GM19035 (cell line): ENCODE measurements at regions not wholly inside any gene's neighbourhood (a gene's known extent, or its start where the extent isn't known, plus 50 kb on each side); places are given as distances from the start of the nearest gene placed in this dataset.
"Not testable (repeated sequence)": the region's sequence is repeated elsewhere in the genome, so short reads cannot be mapped to it uniquely, and the experiment has no call there.

Source experiments
- ATAC-seq: cut with Tn5 transposase; IDR thresholded peaks from one replicate; pipeline ENCODE4 v1.9.1; 2021; ENCODE audit not compliant: unreplicated experiment

DNA sequence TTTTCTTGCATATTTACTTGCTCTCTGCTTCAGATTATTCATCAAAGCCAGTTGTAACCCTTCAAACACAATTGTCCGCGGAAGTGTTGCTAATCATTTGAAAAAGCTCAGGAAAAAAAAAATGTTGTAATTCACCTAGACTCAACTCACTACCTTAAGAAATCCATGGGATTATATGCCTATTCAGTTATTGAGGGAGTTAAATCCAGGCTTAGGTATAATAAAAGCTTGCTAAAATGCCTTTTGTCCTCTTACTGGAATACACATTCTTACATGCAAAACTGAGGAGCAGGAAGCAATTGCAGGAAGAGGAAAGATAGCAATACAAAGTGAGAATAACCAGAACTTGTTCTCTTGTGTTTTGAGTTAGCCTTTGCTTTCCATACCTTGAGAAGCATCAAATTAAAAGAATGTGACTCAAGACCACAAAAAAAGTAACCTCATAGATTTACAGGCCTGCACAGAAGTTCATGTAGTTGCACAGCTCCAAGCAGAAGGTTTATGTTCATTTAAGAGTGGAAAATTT is 91.4 kb upstream of the FAM241A start:
- ATAC-seq, result no peak

DNA sequence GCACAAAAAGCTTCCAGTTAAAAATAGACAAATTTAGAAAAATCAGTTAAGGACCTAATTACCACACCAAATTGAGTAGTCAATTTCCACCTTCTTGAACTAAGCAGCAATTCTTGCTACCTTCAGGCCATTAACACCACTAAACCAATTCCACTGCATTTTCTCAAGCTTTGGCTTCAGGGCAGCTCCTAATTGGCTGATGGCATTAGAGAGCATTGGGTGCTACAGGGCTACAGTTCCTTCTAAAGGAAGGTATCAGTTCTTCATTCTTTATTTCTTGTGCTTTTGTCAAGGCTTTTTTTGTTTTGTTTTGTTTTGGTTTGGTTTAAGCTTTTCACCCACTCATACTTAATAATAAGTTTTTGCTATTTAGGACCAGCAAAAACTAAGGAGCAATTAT is 90.2 kb upstream of the FAM241A start:
- ATAC-seq, result no peak

DNA sequence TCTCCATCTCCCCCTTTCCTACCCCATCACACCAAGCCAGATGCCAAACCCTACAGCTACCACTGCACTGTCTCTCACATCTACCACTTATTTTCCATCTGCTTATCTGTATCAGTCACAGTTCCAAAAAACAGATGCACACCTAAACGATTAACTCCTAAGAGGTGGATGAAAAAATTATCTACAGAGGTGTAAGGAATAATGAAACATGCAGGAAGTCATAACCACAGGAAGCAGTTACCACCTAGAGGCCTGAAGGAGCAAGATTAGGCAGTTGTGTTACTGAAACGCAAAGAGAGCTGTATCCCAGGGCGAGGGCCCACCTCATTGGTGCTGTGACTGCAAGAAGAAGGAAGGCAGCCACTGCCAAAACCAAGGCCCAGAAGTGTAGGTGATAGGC is 87.8 kb upstream of the FAM241A start:
- no peak for ATAC-seq

DNA sequence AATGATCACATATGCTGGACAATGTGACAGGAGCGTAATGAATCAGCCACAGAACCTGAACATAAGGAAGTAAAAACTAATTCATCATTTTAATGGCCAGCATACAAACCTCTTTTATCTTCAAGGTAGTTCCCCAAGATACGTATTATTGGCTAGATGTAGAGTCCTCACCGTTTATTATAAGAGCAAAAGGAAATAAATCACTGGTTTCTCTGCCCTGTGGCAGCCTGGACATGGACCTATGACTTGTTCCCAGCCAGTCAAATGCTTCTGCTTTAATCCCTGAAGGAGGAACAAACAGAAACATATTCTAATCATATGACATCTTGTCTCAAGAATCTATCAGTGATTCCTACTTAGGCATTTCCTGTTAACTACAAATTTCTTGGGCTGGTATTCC is 86.8 kb upstream of the FAM241A start:
- no peak for ATAC-seq

DNA sequence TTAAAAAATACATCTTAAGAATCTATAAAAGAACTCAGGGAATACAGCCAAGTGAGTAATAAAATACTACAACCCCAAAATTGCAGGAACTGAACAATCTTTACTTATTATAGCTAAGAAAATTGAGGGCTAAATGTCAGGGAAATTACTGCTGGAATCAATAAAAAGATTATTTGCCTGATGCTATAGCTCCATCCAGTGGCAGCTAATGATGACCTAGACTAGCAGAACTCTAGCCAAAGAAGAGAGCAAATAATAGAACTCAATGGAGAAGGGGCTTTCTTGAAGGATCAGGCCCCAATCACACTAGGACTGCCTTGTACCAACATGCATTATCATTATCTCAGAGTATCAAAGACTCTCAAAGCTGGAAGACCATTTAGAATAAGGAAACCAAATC is 85.0 kb upstream of the FAM241A start:
- no peak for ATAC-seq

DNA sequence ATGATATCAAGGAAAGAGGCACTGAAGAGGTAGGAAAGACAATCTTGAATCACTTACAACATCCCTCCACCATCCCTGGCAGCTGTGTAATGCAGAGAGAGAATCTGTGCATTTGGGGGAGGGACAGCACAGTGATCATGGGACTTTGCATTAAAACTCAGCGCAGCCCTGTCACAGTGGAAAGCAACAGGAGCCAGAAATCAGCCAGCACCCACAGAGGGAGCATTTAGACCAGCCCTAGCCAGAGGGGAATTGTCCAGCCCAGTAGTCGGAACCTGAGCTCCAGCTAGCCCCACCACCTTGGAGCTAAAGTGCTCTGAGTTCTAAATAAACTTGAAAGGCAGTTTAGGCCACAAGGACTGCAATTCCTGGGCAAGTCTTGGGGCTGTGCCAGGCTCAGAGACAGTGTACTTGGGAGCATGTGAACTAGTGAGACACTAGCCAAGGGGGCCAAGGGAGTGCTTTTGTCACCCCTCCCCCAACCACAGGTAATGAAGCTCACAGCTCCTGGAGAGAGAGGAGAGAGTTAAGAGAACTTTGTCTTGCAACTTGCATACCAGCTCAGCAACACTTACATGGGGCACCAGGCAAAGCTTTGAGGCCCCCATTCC is 83.9 kb upstream of the FAM241A start:
- ATAC-seq, result no peak

DNA sequence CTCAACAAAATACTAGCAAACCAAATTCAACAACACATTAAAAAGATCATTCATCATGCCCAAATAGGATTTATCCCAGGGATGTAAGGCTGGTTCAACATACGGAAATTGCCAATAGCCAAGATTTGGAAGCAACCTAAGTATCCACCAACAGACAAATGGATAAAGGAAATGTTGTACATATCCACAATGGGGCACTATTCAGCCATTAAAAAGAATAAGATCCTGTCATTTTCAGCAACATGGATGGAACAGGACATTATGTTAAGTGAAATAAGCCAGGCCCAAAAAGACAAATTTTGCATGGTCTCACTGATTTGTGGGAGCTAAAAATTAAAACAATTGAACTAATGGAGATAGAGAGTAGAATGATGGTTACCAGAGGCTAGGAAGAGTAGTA is 82.0 kb upstream of the FAM241A start:
- ATAC-seq, result no peak

DNA sequence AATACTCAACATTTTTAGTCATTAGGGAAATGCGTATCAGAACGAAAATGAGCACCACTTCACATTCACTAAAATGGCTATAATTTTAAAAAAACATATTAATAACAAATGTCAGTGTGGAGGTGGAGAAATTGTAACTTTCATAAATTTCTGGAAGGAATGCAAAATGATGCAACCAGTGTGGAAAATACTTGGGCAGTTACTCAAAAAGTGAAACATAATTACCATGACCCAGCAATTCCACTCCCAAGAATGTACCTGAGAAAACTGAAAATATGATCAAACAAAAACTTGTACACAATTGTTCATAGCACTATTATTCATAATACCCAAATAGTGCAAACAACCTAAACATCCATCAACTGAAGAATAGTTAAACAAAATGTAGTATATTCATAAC is 76.1 kb upstream of the FAM241A start:
- no peak for ATAC-seq

DNA sequence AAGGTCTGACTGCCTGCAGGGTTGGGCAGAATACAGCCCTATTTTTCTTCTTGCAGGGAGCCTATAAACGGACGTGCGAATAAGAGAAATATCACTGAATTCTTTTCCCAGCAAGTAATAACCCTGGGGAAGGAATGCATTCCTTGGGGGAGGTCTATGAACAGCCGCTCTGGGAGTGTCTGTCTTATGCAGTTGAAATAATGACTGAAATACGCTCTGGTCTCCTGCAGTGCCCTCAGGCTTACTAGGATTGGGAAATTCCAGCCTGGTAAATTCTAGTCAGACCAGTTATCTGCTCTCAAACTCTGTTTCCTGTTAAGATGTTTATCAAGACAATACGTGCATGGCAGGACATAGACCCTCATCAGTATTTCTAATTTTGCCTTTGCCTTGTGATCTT is 72.1 kb upstream of the FAM241A start:
- ATAC-seq, result no peak

DNA sequence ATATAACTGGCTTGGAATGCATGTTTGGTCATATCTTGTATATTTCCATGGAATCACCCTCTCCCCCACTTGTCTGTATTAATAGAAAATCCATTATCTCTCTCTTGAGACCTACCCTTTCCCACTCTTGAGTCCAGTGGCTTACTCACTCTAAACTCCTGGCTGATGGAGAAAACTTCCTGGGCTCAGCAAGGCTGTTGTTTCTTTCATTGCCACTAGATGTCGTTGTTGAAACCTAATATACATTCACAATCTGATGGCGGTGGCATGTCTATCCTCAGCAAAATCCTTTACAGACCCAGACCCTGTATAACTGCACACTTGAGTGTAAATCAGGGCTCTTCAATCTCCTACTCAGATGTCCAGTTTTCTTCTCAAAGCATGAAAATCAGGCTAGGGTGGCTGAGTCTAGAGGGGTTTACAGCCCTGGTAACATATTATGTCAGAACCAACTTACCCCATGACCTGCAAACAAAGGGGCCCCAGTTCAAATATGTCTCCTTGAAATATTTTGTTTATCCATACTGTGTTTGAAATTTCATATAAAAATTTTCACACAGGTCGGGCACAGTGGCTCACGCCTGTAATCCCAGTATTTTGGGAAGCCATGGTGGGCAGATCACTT is 70.0 kb upstream of the FAM241A start:
- ATAC-seq, result peak; percentile 75

DNA sequence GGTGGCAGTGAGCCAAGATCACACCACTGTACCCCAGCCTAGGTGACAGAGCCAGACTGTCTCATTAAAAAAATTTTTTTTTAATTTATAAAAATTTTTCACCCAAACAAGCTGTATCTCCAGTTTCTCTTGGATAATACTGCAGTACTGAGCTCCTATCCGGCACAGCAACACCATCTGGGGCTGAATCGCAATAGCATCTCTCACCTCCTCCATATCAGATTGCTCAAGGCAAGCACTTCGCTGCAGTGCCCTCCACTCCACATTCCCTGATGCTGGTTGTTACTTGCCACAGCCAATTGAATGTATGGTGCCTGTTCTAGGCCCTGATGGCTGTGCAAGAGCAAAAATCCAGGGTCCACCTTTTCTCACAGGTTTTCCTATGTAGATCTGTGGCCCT is 69.3 kb upstream of the FAM241A start:
- no peak for ATAC-seq

DNA sequence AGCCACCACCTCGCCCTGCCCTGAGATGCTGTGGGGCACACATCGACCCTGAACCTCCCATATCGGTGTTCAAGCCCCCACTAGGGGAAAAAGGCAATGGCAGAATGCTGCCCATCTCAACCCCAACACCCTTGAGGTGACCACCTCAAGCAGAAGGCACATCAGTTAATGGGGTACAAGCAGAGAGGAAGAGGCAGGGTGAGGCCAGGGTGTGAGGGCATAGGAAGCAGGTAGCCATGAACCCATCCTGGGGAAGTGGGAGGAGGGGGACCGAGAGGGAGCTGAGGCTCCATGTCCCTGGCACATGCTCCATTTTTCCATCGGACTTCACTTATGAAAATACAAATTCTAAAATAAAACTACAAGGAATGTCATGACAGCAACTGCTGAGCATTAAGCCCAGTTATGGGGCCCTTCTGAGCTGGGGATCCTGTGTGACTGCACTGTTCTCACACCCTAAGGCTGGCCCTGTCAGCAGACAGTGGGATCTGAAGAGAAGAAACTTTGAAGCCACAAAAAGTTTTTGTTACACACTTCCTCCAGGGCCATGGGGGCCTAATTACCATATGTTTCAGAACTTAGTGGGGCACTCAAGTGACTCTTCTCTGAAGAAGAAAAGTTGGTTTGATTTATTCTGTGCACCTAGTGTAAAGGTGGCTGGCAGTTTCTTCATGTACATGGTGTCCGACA is 68.2 kb upstream of the FAM241A start:
- ATAC-seq, result no peak

DNA sequence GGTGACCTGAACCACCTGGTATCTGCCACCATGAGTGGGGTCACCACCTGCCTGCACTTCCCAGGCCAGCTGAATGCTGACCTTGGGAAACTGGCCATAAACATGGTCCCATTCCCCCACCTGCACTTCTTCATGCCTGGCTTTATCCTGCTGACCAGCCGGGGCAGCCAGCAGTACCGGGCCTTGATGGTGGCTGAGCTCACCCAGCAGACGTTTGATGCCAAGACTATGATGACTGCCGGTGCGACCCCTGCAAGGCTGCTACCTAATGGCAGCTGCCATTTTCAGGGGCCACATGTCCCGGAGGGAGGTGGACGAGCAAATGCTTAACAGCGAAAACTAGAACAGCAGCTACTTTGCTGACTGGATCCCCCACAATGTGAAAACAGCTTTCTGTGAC is 67.5 kb upstream of the FAM241A start:
- no peak for ATAC-seq

DNA sequence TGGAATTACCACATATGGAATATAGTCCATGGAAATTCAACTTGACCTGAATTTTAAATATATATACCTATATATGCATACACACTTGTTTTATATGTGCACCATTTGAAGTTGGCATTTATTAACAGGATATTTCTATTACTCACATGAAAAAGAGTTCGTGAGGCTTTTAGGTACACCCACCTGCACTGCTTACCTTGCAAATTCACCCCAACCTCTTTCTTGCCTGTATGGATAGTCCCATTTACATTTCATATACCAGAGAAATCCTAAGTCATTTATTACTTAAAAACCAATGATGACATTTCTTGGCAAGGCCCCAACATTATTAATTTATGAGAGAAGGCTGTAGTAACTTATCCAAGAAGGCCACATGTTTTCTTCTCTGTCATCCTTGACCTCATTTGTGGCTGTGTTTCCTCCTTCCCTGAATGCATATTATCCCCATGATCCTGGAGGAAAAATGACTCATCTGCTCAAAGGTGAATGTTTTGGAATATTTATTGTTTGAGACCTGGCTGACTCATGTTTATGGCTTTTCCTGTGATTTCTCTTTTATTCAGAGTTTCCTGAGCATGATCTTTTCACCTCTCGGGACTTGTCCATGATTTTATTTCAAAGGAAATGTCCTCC is 62.2 kb upstream of the FAM241A start:
- no peak for ATAC-seq

DNA sequence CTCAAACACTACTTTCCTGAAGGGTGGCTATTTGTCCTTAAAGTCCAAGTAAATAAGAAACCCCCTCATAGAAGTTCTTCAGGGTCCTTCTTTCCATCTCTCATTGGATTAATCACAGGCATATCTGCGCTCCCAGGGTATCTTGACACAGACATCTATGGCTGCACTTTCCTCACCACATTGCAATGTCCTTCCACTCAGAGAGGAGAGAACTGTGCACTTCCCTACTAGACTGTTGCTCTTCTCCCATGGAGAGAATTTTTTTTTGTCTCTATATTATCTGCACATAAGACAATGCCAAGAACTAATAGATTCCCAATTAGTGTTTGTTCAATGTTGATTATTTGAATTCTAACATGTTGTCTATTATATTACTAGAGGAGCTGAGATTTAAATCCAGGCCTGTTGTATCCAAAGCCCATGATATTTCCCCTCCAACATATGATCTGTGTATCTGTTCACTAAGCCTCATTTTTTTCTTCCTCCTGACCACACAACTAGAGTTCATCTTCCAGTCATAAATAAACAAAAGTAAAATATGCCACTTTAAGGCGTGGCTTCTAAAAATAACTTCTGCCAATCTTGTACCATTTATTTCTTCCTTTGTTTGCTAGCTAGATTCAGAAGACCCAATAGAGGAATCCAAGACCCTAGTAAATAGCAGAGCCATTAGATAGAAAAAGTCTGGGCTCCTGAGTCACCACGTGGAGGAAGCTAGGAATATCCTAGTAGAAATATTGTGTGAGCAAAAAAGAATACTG is 61.5 kb upstream of the FAM241A start:
- ATAC-seq, result no peak

DNA sequence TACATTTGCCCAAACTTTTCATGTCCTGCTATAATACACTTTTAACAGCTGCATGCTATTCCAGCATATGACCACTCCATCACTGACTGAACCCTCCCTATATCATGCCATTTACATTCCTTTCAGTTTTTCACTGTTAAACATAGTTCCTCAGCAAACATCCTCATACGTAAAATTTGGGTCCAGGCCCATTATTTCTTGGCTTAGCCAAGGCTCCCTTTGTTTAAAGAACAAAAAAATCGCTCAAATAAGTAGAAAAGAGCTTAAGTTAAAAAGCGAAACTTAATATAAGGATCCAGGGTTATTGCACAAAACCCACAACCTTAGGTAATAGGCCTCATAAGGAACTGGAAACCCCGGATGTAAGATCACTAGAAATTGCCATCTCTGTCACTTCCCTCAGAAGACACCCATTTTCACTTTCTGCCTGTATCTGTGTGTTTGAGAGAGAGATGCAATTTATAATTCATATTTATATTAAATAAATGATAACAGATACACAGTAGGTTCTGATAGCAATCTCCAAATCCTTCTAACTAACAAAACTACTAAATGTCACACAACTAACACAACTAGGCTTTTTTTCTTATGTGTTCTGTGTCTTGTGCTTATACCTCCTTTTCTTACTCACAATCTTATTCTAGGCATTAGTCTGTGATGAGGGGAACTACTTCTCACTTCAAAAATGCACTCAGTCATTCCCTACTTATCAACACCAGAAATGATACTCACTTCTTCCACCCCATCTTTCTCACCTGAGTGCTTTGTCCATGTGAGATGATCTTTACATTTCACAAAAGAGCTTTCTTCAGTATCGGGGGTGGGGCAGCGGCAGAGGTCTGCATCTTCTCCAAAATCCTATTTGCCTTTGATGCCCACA is 59.9 kb upstream of the FAM241A start:
- no peak for ATAC-seq

DNA sequence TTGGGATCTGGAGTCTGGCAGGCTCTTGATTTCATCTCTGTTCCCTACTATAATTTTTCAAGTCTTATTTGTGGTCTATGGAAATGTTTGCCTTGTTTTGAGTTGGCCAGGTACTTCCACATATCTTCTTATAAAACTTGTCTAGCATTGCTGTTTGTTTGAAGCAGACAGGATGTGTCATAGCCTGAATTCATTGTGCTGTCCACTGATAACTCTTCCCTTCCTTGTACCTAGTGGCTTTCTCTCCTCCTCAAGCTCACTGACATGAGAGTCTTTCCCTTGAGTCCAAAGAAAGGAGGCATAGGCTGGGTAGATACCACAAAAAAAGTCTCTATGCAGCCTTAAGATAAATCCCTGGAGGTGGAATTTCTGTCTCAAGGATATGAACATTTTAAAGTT is 59.2 kb upstream of the FAM241A start:
- no peak for ATAC-seq

DNA sequence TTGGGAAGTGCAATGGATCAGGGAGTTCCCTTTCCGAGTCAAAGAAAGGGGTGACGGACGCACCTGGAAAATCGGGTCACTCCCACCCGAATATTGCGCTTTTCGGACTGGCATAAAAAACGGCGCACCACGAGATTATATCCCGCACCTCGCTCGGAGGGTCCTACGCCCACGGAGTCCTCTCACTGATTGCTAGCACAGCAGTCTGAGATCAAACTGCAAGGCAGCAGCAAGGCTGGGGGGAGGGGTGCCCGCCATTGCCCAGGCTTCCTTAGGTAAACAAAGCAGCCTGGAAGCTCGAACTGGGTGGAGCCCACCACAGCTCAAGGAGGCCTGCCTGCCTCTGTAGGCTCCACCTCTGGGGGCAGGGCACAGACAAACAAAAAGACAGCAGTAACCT is 58.6 kb upstream of the FAM241A start:
- not testable (repeated sequence) for ATAC-seq

DNA sequence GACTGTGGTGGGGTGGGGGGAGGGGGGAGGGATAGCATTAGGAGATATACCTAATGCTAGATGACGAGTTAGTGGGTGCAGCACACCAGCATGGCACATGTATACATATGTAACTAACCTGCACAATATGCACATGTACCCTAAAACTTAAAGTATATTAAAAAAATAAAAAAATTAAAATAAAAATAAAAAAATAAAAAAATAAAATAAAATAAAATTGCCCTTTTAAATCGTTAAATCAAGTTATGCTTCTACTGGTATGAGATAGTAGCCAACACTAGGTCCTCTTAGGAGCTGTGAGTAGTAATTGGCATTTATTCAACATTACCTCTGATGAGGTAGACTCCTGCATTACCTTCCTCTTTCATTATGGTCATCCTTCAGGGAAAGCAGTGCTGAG is 52.9 kb upstream of the FAM241A start:
- ATAC-seq, result not testable (repeated sequence)

DNA sequence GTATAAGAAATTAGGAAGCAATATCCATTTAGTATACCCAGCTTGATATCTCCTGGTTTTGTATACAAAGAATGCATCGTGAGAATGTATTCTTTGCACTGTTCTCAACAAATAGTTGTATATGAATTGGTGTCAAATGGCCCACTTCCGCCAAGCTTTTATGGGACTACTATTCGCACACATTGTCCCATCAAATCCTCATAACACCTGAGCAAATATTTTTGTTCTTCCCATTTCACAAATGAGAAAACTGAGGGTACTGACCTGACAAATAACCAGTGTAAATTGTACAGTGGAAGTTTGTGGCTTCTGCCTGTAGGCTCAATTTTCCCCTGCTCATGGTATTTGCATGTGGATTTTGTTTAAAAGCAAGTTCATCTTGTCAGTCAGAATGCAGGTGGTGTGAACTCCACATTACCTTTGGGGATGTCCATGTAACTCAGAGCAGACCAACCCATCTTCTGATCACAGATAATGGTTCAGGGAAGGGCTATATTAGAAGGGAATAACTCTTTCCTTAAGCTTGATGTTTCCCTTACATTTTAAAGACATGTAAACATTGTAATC is 51.5 kb upstream of the FAM241A start:
- no peak for ATAC-seq
